ENCODE measurements at regions not wholly inside any gene's neighbourhood (a gene's known extent, or its start where the extent isn't known, plus 50 kb on each side); places are given as distances from the start of the nearest gene placed in this dataset.

DNA sequence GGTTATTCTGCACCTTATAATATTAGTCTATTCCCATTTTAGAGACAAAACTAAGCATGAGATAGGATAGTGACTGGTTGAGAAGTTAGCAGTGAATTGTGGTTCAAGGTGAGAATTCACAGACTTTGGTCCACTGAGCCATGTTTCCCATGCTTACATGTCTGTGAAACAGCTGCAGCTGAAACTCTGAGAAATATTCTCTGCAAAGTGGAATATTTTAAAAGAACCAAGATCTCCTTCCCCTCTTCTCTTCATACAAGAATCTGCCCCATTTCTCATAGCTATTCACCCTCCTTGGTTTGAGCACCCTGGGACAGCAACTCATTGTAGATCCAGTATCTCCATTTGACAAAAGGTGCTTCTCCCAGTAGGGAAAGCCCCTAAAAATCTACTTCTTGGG lies 70.2 kb upstream of the TMEM170B start:
- TF ChIP-seq, protein P1, sequence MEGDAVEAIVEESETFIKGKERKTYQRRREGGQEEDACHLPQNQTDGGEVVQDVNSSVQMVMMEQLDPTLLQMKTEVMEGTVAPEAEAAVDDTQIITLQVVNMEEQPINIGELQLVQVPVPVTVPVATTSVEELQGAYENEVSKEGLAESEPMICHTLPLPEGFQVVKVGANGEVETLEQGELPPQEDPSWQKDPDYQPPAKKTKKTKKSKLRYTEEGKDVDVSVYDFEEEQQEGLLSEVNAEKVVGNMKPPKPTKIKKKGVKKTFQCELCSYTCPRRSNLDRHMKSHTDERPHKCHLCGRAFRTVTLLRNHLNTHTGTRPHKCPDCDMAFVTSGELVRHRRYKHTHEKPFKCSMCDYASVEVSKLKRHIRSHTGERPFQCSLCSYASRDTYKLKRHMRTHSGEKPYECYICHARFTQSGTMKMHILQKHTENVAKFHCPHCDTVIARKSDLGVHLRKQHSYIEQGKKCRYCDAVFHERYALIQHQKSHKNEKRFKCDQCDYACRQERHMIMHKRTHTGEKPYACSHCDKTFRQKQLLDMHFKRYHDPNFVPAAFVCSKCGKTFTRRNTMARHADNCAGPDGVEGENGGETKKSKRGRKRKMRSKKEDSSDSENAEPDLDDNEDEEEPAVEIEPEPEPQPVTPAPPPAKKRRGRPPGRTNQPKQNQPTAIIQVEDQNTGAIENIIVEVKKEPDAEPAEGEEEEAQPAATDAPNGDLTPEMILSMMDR (IDR thresholded peaks at IDR 0.05): no peak
- TF ChIP-seq POLR2A (IDR thresholded peaks at IDR 0.05): no peak
